Kidney (tissue), 13 donors: ENCODE measurements at regions not wholly inside any gene's neighbourhood (a gene's known extent, or its start where the extent isn't known, plus 50 kb on each side); places are given as distances from the start of the nearest gene placed in this dataset.

Experiments
- DNase-seq, 5 donors: peaks; one replicate each; pipeline ENCODE4 v3.0.0-alpha.2; 2013 to 2020
- FAIRE-seq: peaks from 2 replicates; lab custom pipeline; 2012; peaks lifted over from hg19 to GRCh38; lab: Jason Lieb, UNC
- H3K27ac ChIP-seq, 2 donors: one replicate each; pipeline ENCODE4 v1.7.0; 2013; ENCODE audit warnings: low read depth in 2 of 2, low read length in 2 of 2, inconsistent platforms in 1 of 2
- H3K27me3 ChIP-seq: one replicate; pipeline ENCODE4 v1.7.1; 2013; ENCODE audit warnings: low read length, inconsistent platforms; ENCODE audit not compliant: control insufficient read depth, insufficient read depth
- H3K36me3 ChIP-seq, 3 donors: one replicate each; pipeline versions ENCODE4 v1.7.0 to v1.7.1; 2013; ENCODE audit warnings: low read length in 3 of 3, control low read depth in 1 of 3, inconsistent platforms in 1 of 3; ENCODE audit not compliant: insufficient read depth in 3 of 3, control insufficient read depth in 2 of 3
- H3K4me1 ChIP-seq, 3 donors: one replicate each; pipeline versions ENCODE4 v1.7.0 to v1.7.1; 2013; ENCODE audit warnings: low read length in 3 of 3, inconsistent platforms in 1 of 3, low read depth in 1 of 3; ENCODE audit not compliant: control insufficient read depth in 2 of 3, insufficient read depth in 2 of 3
- H3K4me3 ChIP-seq, 3 donors: one replicate each; pipeline versions ENCODE4 v1.7.0 to v1.8.1; 2013; ENCODE audit warnings: low read length in 3 of 3, control low read depth in 1 of 3, inconsistent platforms in 1 of 3
- H3K9ac ChIP-seq, 3 donors: one replicate each; pipeline versions ENCODE4 v1.7.0 to v1.7.1; 2013; ENCODE audit warnings: low read length in 3 of 3, control low read depth in 1 of 3, inconsistent platforms in 1 of 3
- H3K9me3 ChIP-seq, 3 donors: one replicate each; pipeline versions ENCODE4 v1.7.0 to v1.7.1; 2013; ENCODE audit warnings: low read length in 3 of 3, control low read depth in 1 of 3, inconsistent platforms in 1 of 3; ENCODE audit not compliant: control insufficient read depth in 2 of 3, insufficient read depth in 1 of 3
- CTCF ChIP-seq: IDR thresholded peaks from 3 replicates; pipeline ENCODE4 v1.5.1; 2012; ENCODE audit warnings: mild to moderate bottlenecking, moderate library complexity, borderline replicate concordance; ENCODE audit not compliant: insufficient read depth; ENCODE audit errors: extremely low read depth
- intact Hi-C: fragments of 100-400 bp; cut with DNase I; formaldehyde crosslinking; loops from one replicate; pipeline ENCODE4 v1.11.1; 2022
- donor health status: control.
- donor health status: control.
- donor health status: control.
- donor health status: control.
- donor health status: control.
- donor health status: DM: yes; HTN: yes; CAD: no.
- donor health status: Normal renal cell carcinoma (clear cell type).

- Histone ChIP-seq H3K9ac (no peak overlapping the region), H3K4me3 (no peak overlapping the region), H3K27me3 (no peaks in the 10 kb centered on the region), H3K4me1 (no peaks in the 10 kb centered on the region), H3K36me3 (no peaks in the 10 kb centered on the region), H3K9me3 (no peaks in the 10 kb centered on the region), H3K27ac (no peak overlapping the region)
- FAIRE-seq (no peak), DNase-seq (no peak)
- no peak for TF ChIP-seq CTCF
- intact Hi-C loops = no loop called here
Measured at GRCh38 chr9:117464941-117465616, 50.2 kb upstream of the ASTN2 start.
